ENCODE measurements at regions not wholly inside any gene's neighbourhood (a gene's known extent, or its start where the extent isn't known, plus 50 kb on each side); places are given as distances from the start of the nearest gene placed in this dataset.
A peak's percentile ranks its signal among the peaks of the same experiment; 100 is the strongest.

DNA sequence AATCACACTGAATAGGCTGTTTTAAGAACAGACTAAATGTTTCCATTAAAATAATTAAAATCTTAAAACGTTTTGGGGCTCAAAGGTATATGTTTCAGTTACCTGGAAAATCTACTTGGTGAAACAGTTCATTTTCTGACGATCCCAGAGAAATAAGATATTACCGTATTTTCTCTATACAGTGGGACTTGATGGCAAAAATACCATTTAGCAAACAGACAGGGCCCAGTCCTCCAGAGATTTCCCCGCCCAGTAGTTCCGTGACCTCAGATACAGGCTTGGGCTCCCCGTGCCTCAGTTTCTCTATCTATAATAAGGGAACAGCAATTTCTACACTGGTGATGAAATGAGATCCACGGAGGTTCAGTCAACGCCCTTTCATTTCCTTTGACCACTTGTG is 304.4 kb downstream of the VRK1 start:
- Histone ChIP-seq H3K23ac (ENCODE audit: low read depth, low read length, poor library complexity) (no peak overlapping the region), H2BK120ac (ENCODE audit: low read depth, low read length) (no peak overlapping the region), H2AK5ac (ENCODE audit: low read depth, low read length) (no peak overlapping the region), H3K14ac (ENCODE audit: low read length) (no peak overlapping the region), H4K8ac (ENCODE audit: low read depth, low read length) (no peak overlapping the region), H3K4ac (ENCODE audit: low read length) (no peak overlapping the region), H2BK15ac (ENCODE audit: low read length) (no peak overlapping the region), H3K36me3 (replicated peaks in 1 of 2; ENCODE audit: control insufficient read depth in 2 of 2, insufficient read depth in 2 of 2, low read length in 2 of 2) (no peaks in the 10 kb centered on the region), H3K9ac (ENCODE audit: low read depth, low read length, poor library complexity) (no peak overlapping the region), H3K27me3 (ENCODE audit: control insufficient read depth in 3 of 3, insufficient read depth in 3 of 3, low read depth in 1 of 3, low read length in 3 of 3) (no peaks in the 10 kb centered on the region), H3K4me1 (ENCODE audit: control insufficient read depth in 2 of 2, insufficient read depth in 1 of 2, low read depth in 1 of 2, low read length in 2 of 2) (peaks cover 0 to 10% of the 10 kb centered on the region in 2 donors), H3K18ac (ENCODE audit: low read length) (no peak overlapping the region), H3K9me3 (replicated peaks in 1 of 2; ENCODE audit: control insufficient read depth in 2 of 2, insufficient read depth in 1 of 2, low read depth in 1 of 2, low read length in 2 of 2) (no peaks in the 10 kb centered on the region), H2BK5ac (ENCODE audit: low read length) (no peak overlapping the region), H3K4me2 (ENCODE audit: insufficient read depth, low read length, poor library complexity, severe bottlenecking) (no peak overlapping the region), H3K4me3 (ENCODE audit: low read length in 2 of 2) (no peak overlapping the region), H4K91ac (ENCODE audit: low read depth, low read length, poor library complexity) (no peak overlapping the region), H3K27ac (replicated peaks; ENCODE audit: low read length) (no peak overlapping the region), H3K79me1 (ENCODE audit: low read depth, low read length) (no peaks in the 10 kb centered on the region), H2AFZ (ENCODE audit: low read length) (peak overlapping the region; percentile 39), H2BK12ac (ENCODE audit: low read length) (no peak overlapping the region)
- no CpG with 5 or more reads among the region's 8 CpGs for WGBS, 2 donors (ENCODE audit: extremely low coverage in 2 of 2, insufficient read length in 2 of 2, insufficient replicate concordance in 1 of 2)
- no peak for DNase-seq (ENCODE audit: low spot score)

DNA sequence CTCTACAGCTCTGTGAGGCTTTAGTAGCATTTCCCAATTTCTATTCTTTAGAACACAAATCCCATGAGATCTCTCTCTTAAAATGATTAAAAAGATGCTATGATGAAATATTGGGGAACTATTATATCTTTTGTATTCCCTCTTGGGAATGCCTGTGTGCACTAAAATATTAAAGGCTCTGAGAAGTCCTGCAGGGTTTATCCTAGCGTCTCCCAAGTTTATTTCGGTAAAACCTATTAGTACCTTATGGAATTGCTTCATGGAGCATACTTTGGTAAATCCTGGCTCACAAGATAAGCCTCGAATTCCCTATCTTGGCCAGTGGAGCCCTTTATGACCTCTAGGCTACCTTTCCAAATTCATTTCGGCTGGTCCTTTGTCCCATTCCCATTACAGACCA is 306.8 kb downstream of the VRK1 start:
- H3K9ac ChIP-seq (ENCODE audit: low read depth, low read length, poor library complexity): no peak overlapping the region
- no peak overlapping the region for H3K23ac ChIP-seq (ENCODE audit: low read depth, low read length, poor library complexity)
- no peak overlapping the region for H3K18ac ChIP-seq (ENCODE audit: low read length)
- no peak overlapping the region for H2AK5ac ChIP-seq (ENCODE audit: low read depth, low read length)
- no peak overlapping the region for H3K4me3 ChIP-seq (ENCODE audit: low read length in 2 of 2)
- H4K8ac ChIP-seq (ENCODE audit: low read depth, low read length): no peak overlapping the region
- WGBS, 2 donors (ENCODE audit: extremely low coverage in 2 of 2, insufficient read length in 2 of 2, insufficient replicate concordance in 1 of 2): no CpG with 5 or more reads among the region's 4 CpGs
- H2BK15ac ChIP-seq (ENCODE audit: low read length): no peak overlapping the region
- H4K91ac ChIP-seq (ENCODE audit: low read depth, low read length, poor library complexity): no peak overlapping the region
- H3K79me1 ChIP-seq (ENCODE audit: low read depth, low read length): no peaks in the 10 kb centered on the region
- H3K9me3 ChIP-seq (replicated peaks in 1 of 2; ENCODE audit: control insufficient read depth in 2 of 2, insufficient read depth in 1 of 2, low read depth in 1 of 2, low read length in 2 of 2): no peaks in the 10 kb centered on the region
- no peak overlapping the region for H3K4ac ChIP-seq (ENCODE audit: low read length)
- no peaks in the 10 kb centered on the region for H3K27me3 ChIP-seq (ENCODE audit: control insufficient read depth in 3 of 3, insufficient read depth in 3 of 3, low read depth in 1 of 3, low read length in 3 of 3)
- H3K27ac ChIP-seq (replicated peaks; ENCODE audit: low read length): no peak overlapping the region
- no peak overlapping the region for H2BK12ac ChIP-seq (ENCODE audit: low read length)
- H2BK120ac ChIP-seq (ENCODE audit: low read depth, low read length): no peak overlapping the region
- H3K36me3 ChIP-seq (replicated peaks in 1 of 2; ENCODE audit: control insufficient read depth in 2 of 2, insufficient read depth in 2 of 2, low read length in 2 of 2): no peaks in the 10 kb centered on the region
- H3K14ac ChIP-seq (ENCODE audit: low read length): no peak overlapping the region
- H3K4me1 ChIP-seq (ENCODE audit: control insufficient read depth in 2 of 2, insufficient read depth in 1 of 2, low read depth in 1 of 2, low read length in 2 of 2): peaks cover 0 to 10% of the 10 kb centered on the region in 2 donors
- no peak overlapping the region for H3K4me2 ChIP-seq (ENCODE audit: insufficient read depth, low read length, poor library complexity, severe bottlenecking)
- no peak overlapping the region for H2AFZ ChIP-seq (ENCODE audit: low read length)
- no peak for DNase-seq (ENCODE audit: low spot score)
- no peak overlapping the region for H2BK5ac ChIP-seq (ENCODE audit: low read length)

- no peak overlapping the region for H4K91ac ChIP-seq (ENCODE audit: low read depth, low read length, poor library complexity)
- H2AFZ ChIP-seq (ENCODE audit: low read length): no peak overlapping the region
- H3K4ac ChIP-seq (ENCODE audit: low read length): no peak overlapping the region
- H3K14ac ChIP-seq (ENCODE audit: low read length): no peak overlapping the region
- no peak overlapping the region for H2BK15ac ChIP-seq (ENCODE audit: low read length)
- no peak overlapping the region for H3K27ac ChIP-seq (replicated peaks; ENCODE audit: low read length)
- no CpG with 5 or more reads among the region's 5 CpGs for WGBS, 2 donors (ENCODE audit: extremely low coverage in 2 of 2, insufficient read length in 2 of 2, insufficient replicate concordance in 1 of 2)
- H3K4me3 ChIP-seq (ENCODE audit: low read length in 2 of 2): no peak overlapping the region
- peaks cover 0 to 4% of the 10 kb centered on the region in 2 donors for H3K9me3 ChIP-seq (replicated peaks in 1 of 2; ENCODE audit: control insufficient read depth in 2 of 2, insufficient read depth in 1 of 2, low read depth in 1 of 2, low read length in 2 of 2)
- no peak overlapping the region for H3K18ac ChIP-seq (ENCODE audit: low read length)
- H2BK120ac ChIP-seq (ENCODE audit: low read depth, low read length): no peak overlapping the region
- H3K4me2 ChIP-seq (ENCODE audit: insufficient read depth, low read length, poor library complexity, severe bottlenecking): no peak overlapping the region
- H2BK5ac ChIP-seq (ENCODE audit: low read length): no peak overlapping the region
- no peak for DNase-seq (ENCODE audit: low spot score)
- no peak overlapping the region for H2BK12ac ChIP-seq (ENCODE audit: low read length)
- H3K9ac ChIP-seq (ENCODE audit: low read depth, low read length, poor library complexity): no peak overlapping the region
- H3K79me1 ChIP-seq (ENCODE audit: low read depth, low read length): no peaks in the 10 kb centered on the region
- no peaks in the 10 kb centered on the region for H3K4me1 ChIP-seq (ENCODE audit: control insufficient read depth in 2 of 2, insufficient read depth in 1 of 2, low read depth in 1 of 2, low read length in 2 of 2)
- no peaks in the 10 kb centered on the region for H3K36me3 ChIP-seq (replicated peaks in 1 of 2; ENCODE audit: control insufficient read depth in 2 of 2, insufficient read depth in 2 of 2, low read length in 2 of 2)
- H4K8ac ChIP-seq (ENCODE audit: low read depth, low read length): no peak overlapping the region
- H2AK5ac ChIP-seq (ENCODE audit: low read depth, low read length): no peak overlapping the region
- no peak overlapping the region for H3K23ac ChIP-seq (ENCODE audit: low read depth, low read length, poor library complexity)
- no peaks in the 10 kb centered on the region for H3K27me3 ChIP-seq (ENCODE audit: control insufficient read depth in 3 of 3, insufficient read depth in 3 of 3, low read depth in 1 of 3, low read length in 3 of 3)
Observed at GRCh38 chr14:97106166-97106565, 309.0 kb downstream of the VRK1 start.

DNA sequence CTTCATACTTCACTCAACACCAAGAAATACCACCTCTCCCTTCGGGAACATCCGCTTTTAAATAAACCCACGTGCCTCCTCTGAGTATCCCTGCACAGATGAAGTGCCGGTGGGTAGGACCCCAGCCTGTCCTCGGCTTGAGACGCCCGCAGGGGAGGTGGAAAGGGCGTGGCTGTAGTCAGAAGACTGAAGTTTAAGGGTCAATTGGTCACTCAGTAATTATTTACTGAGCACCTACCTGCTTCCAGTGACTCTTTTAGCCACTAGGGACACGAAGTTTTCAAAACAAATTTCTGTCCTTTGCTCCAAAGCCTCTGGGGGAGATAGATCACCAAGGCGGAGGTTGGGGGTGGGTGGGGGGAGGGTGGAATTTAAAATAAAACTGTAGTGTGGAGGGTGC is 309.4 kb downstream of the VRK1 start:
- Histone ChIP-seq H4K91ac (ENCODE audit: low read depth, low read length, poor library complexity) (no peak overlapping the region), H2BK15ac (ENCODE audit: low read length) (no peak overlapping the region), H2BK12ac (ENCODE audit: low read length) (no peak overlapping the region), H3K27ac (replicated peaks; ENCODE audit: low read length) (no peak overlapping the region), H3K4me2 (ENCODE audit: insufficient read depth, low read length, poor library complexity, severe bottlenecking) (no peak overlapping the region), H3K4me1 (ENCODE audit: control insufficient read depth in 2 of 2, insufficient read depth in 1 of 2, low read depth in 1 of 2, low read length in 2 of 2) (no peaks in the 10 kb centered on the region), H2BK120ac (ENCODE audit: low read depth, low read length) (no peak overlapping the region), H3K4me3 (ENCODE audit: low read length in 2 of 2) (no peak overlapping the region), H2AFZ (ENCODE audit: low read length) (no peak overlapping the region), H3K79me1 (ENCODE audit: low read depth, low read length) (no peaks in the 10 kb centered on the region), H3K9ac (ENCODE audit: low read depth, low read length, poor library complexity) (no peak overlapping the region), H3K36me3 (replicated peaks in 1 of 2; ENCODE audit: control insufficient read depth in 2 of 2, insufficient read depth in 2 of 2, low read length in 2 of 2) (no peaks in the 10 kb centered on the region), H3K14ac (ENCODE audit: low read length) (no peak overlapping the region), H3K27me3 (ENCODE audit: control insufficient read depth in 3 of 3, insufficient read depth in 3 of 3, low read depth in 1 of 3, low read length in 3 of 3) (no peaks in the 10 kb centered on the region), H3K4ac (ENCODE audit: low read length) (no peak overlapping the region), H2BK5ac (ENCODE audit: low read length) (no peak overlapping the region), H3K9me3 (replicated peaks in 1 of 2; ENCODE audit: control insufficient read depth in 2 of 2, insufficient read depth in 1 of 2, low read depth in 1 of 2, low read length in 2 of 2) (peaks cover 0 to 4% of the 10 kb centered on the region in 2 donors), H3K23ac (ENCODE audit: low read depth, low read length, poor library complexity) (no peak overlapping the region), H4K8ac (ENCODE audit: low read depth, low read length) (no peak overlapping the region), H2AK5ac (ENCODE audit: low read depth, low read length) (no peak overlapping the region), H3K18ac (ENCODE audit: low read length) (no peak overlapping the region)
- WGBS, 2 donors (ENCODE audit: extremely low coverage in 2 of 2, insufficient read length in 2 of 2, insufficient replicate concordance in 1 of 2): no CpG with 5 or more reads among the region's 10 CpGs
- DNase-seq (ENCODE audit: low spot score): no peak
